ENCODE measurements at regions not wholly inside any gene's neighbourhood (a gene's known extent, or its start where the extent isn't known, plus 50 kb on each side); places are given as distances from the start of the nearest gene placed in this dataset.

- Histone ChIP-seq H3K4ac (replicated peaks; ENCODE audit: insufficient read length, low read depth, low read length) (no peak overlapping the region), H2BK20ac (ENCODE audit: low read length) (no peak overlapping the region), H2BK12ac (ENCODE audit: low read depth, low read length) (no peak overlapping the region), H3K56ac (replicated peaks; ENCODE audit: insufficient read length, low read depth, low read length) (no peak overlapping the region), H2BK15ac (ENCODE audit: low read length) (no peak overlapping the region), H3K79me1 (ENCODE audit: low read depth, low read length) (no peaks in the 10 kb centered on the region), H3K23me2 (ENCODE audit: low read depth, low read length) (peaks cover 2% of the 10 kb centered on the region; the same call in 1 of the 2 replicates), H2AK5ac (ENCODE audit: low read depth, low read length) (no peak overlapping the region), H3K4me3 (ENCODE audit: extremely low read depth in 1 of 4, insufficient read depth in 2 of 4, low read depth in 3 of 4, low read length in 4 of 4) (no peak overlapping the region), H3K4me2 (ENCODE audit: insufficient read depth in 1 of 2, low read depth in 2 of 2, low read length in 2 of 2) (no peak overlapping the region), H4K20me1 (replicated peaks in 1 of 2; ENCODE audit: control insufficient read depth in 1 of 2, insufficient read depth in 2 of 2, low read length in 2 of 2) (no peaks in the 10 kb centered on the region), H4K91ac (replicated peaks; ENCODE audit: insufficient read length, low read length) (no peak overlapping the region), H3K79me2 (ENCODE audit: control insufficient read depth in 1 of 2, insufficient read depth in 2 of 2, low read length in 2 of 2) (no peaks in the 10 kb centered on the region), H4K5ac (ENCODE audit: insufficient read length, low read depth, low read length) (no peak overlapping the region), H3K27me3 (replicated peaks in 1 of 4; ENCODE audit: control insufficient read depth in 3 of 4, extremely low read depth in 1 of 4, insufficient read depth in 3 of 4, low read length in 3 of 4) (0 out of 7 replicates have a peak, but pooled peaks cover 0 to 2% (median 0%) of the 10 kb centered on the region in 4 experiments), H3K9me3 (ENCODE audit: insufficient read depth in 2 of 2, low read depth in 1 of 2, low read length in 1 of 2) (no peaks in the 10 kb centered on the region), H2BK120ac (replicated peaks; ENCODE audit: low read depth, low read length) (no peak overlapping the region), H3K14ac (ENCODE audit: insufficient read length) (no peak overlapping the region), H3K9ac (replicated peaks in 1 of 4; ENCODE audit: extremely low read depth in 1 of 4, low read depth in 3 of 4, low read length in 3 of 4) (no peak overlapping the region), H2AFZ (ENCODE audit: low read length) (no peak overlapping the region), H3K27ac (ENCODE audit: low read depth, low read length) (no peak overlapping the region), H4K8ac (ENCODE audit: extremely low read depth, insufficient read depth, low read length) (no peak overlapping the region), H2BK5ac (ENCODE audit: low read depth, low read length) (no peak overlapping the region), H3K23ac (ENCODE audit: insufficient read length) (no peak overlapping the region), H3K18ac (ENCODE audit: extremely low read depth, low read length) (no peak overlapping the region), H3K4me1 (replicated peaks in 1 of 4; ENCODE audit: control insufficient read depth in 3 of 4, insufficient read depth in 4 of 4, low read length in 3 of 4) (peaks cover 5 to 19% (median 9%) of the 10 kb centered on the region in 4 experiments; a peak in 6 of 7 replicates), H3K36me3 (ENCODE audit: control insufficient read depth in 2 of 4, insufficient read depth in 4 of 4, low read length in 3 of 4) (no peaks in the 10 kb centered on the region)
- ChIA-PET POLR2A (ENCODE audit: partially characterized antibody) (no interaction called here), CTCF (ENCODE audit: partially characterized antibody) (interaction anchor here (1.1 kb wide), 1 partner anchor 14 kb away, joined by 3 read pairs; no protein-coding TSS in a partner anchor)
- FAIRE-seq (no peak), DNase-seq (ENCODE audit: low read depth in 1 of 2, low spot score in 2 of 2) (no peak)
- 79% methylated on average over 7 of the region's 7 CpGs; no CpG with 5 or more reads in 1 of the 2 experiments for WGBS, 2 experiments (ENCODE audit: extremely low coverage in 1 of 2, insufficient coverage in 1 of 2, insufficient read length in 1 of 2, insufficient replicate concordance in 2 of 2, low coverage in 1 of 2, low lambda C conversion rate in 2 of 2, missing lambda C conversion rate in 1 of 2)
- no peak for TF ChIP-seq ASH2L (IDR thresholded peaks at IDR 0.05; ENCODE audit: low read length)
- peak; percentile 53; the same call in 1 of the 2 replicates for TF ChIP-seq CEBPB (IDR thresholded peaks at IDR 0.05; ENCODE audit: low read depth, low read length)
Observed at GRCh38 chr4:37538931-37539330, 147.2 kb downstream of the RELL1 start.

All from H1 (cell line).